SK-N-SH treated with all-trans-retinoic acid at 6 μM for 48 hours (cell line): ENCODE measurements at regions not wholly inside any gene's neighbourhood (a gene's known extent, or its start where the extent isn't known, plus 50 kb on each side); places are given as distances from the start of the nearest gene placed in this dataset.

ENCODE experiments used
- ATAC-seq: fragments of 200-7000 bp; cut with Tn5 transposase; 3 replicates; pipeline ENCODE4 v1.9.1; 2020; ENCODE audit warnings: mild to moderate bottlenecking, moderate library complexity
- ARNTL ChIP-seq: fragments of 450-650 bp; formaldehyde crosslinking; IDR thresholded peaks from 2 replicates; pipeline ENCODE4 v1.5.0; 2020; ENCODE audit warnings: low read depth, mild to moderate bottlenecking, moderate library complexity, borderline replicate concordance
- BACH2 ChIP-seq: fragments of 250-450 bp; sonication (Bioruptor Pico); IDR thresholded peaks from 2 replicates; pipeline ENCODE4 v1.9.0; 2021; ENCODE audit warnings: mild to moderate bottlenecking, borderline replicate concordance
- CSDC2 ChIP-seq: fragments of 250-450 bp; sonication (Bioruptor Pico); IDR thresholded peaks from 2 replicates; pipeline ENCODE4 v1.5.0; 2020; ENCODE audit warnings: mild to moderate bottlenecking, moderate library complexity
- ESRRG ChIP-seq: fragments of 250-450 bp; sonication (Bioruptor Pico); IDR thresholded peaks from 2 replicates; pipeline ENCODE4 v1.6.1; 2021; ENCODE audit warnings: mild to moderate bottlenecking
- ISL1 ChIP-seq: fragments of 250-450 bp; sonication (Bioruptor Pico); IDR thresholded peaks from 2 replicates; pipeline ENCODE4 v2.1.2; 2022; ENCODE audit warnings: mild to moderate bottlenecking, moderate library complexity
- OSR1 ChIP-seq: fragments of 250-450 bp; sonication (Bioruptor Pico); IDR thresholded peaks from 2 replicates; pipeline ENCODE4 v1.8.0; 2022; ENCODE audit warnings: moderate library complexity, mild to moderate bottlenecking, inconsistent platforms
- PATZ1 ChIP-seq: fragments of 250-450 bp; sonication (Bioruptor Pico); IDR thresholded peaks from 2 replicates; pipeline ENCODE4 v1.8.0; 2020; ENCODE audit warnings: mild to moderate bottlenecking, moderate library complexity, borderline replicate concordance
- PPARA ChIP-seq: fragments of 250-450 bp; sonication (Bioruptor Pico); IDR thresholded peaks from 2 replicates; pipeline ENCODE4 v1.5.0; 2020; ENCODE audit warnings: mild to moderate bottlenecking, borderline replicate concordance
- SNAI2 ChIP-seq: fragments of 250-450 bp; sonication (Bioruptor Pico); IDR thresholded peaks from 2 replicates; pipeline ENCODE4 v1.5.0; 2020; ENCODE audit warnings: mild to moderate bottlenecking, moderate library complexity
- TCF4 ChIP-seq: fragments of 250-450 bp; sonication (Bioruptor Pico); IDR thresholded peaks from 2 replicates; pipeline ENCODE4 v1.8.0; 2021; ENCODE audit warnings: mild to moderate bottlenecking, moderate library complexity, borderline replicate concordance
- TOX ChIP-seq: fragments of 250-450 bp; sonication (Bioruptor Pico); IDR thresholded peaks from 2 replicates; pipeline ENCODE4 v1.8.0; 2021; ENCODE audit warnings: mild to moderate bottlenecking, moderate library complexity, borderline replicate concordance
- ZC3H10 ChIP-seq: fragments of 250-450 bp; sonication (Bioruptor Pico); IDR thresholded peaks from 2 replicates; pipeline ENCODE4 v1.5.1; 2021; ENCODE audit warnings: mild to moderate bottlenecking, moderate library complexity
- ZFP3 ChIP-seq: fragments of 250-450 bp; sonication (Bioruptor Pico); IDR thresholded peaks from 2 replicates; pipeline ENCODE4 v1.5.0; 2020; ENCODE audit warnings: mild to moderate bottlenecking, moderate library complexity
- ZNF565 ChIP-seq: fragments of 450-650 bp; formaldehyde crosslinking; conservative IDR thresholded peaks from 2 replicates; pipeline ENCODE4 v1.5.0; 2020; ENCODE audit warnings: low read depth, mild to moderate bottlenecking, moderate library complexity
- ZNF70 ChIP-seq: fragments of 450-650 bp; formaldehyde crosslinking; IDR thresholded peaks from 2 replicates; pipeline ENCODE4 v1.5.0; 2020; ENCODE audit warnings: mild to moderate bottlenecking, moderate library complexity
- ZNF8 ChIP-seq: fragments of 450-650 bp; formaldehyde crosslinking; IDR thresholded peaks from 2 replicates; pipeline ENCODE4 v1.5.0; 2020; ENCODE audit warnings: mild to moderate bottlenecking, moderate library complexity
- TF ChIP-seq, protein P1 (sequence below): fragments of 250-450 bp; sonication (Bioruptor Pico); IDR thresholded peaks from 2 replicates; pipeline ENCODE4 v1.5.1; 2020; ENCODE audit warnings: low read depth, mild to moderate bottlenecking, moderate library complexity
- TF ChIP-seq, protein P2 (sequence below): fragments of 250-450 bp; sonication (Bioruptor Pico); IDR thresholded peaks from 2 replicates; pipeline ENCODE4 v1.8.0; 2021; ENCODE audit warnings: low read depth, mild to moderate bottlenecking, moderate library complexity, borderline replicate concordance
- TF ChIP-seq, protein P3 (sequence below): fragments of 250-450 bp; sonication (Bioruptor Pico); IDR thresholded peaks from 2 replicates; pipeline ENCODE4 v1.5.0; 2020; ENCODE audit warnings: mild to moderate bottlenecking, moderate library complexity
- TF ChIP-seq, protein P4 (sequence below): fragments of 250-450 bp; sonication (Bioruptor Pico); IDR thresholded peaks from 2 replicates; pipeline ENCODE4 v1.5.1; 2021; ENCODE audit warnings: mild to moderate bottlenecking, moderate library complexity

DNA sequence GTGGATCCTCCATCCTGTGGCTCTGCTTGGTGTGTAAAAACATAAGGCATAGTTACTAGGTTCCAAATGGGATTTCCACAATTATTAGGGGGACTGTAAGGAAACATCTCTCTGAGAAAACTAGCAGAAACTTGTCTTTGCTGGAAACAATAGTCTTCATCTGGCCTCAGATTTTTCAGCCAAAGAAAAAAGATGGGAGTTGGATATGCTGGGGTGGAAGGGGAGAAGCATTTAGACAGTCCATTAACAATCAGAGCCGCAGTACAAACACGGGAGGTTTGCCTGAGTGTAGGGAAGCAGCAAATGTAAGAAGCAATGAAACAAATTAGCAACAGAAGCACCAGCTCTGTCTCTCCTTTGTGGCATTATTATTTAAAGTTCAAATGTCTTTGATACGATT lies 402.7 kb upstream of the ZNF608 start:
- TF ChIP-seq ESRRG (no peak), BACH2 (CRISPR knock-in tag) (no peak), ZFP3 (CRISPR knock-in tag) (no peak), ISL1 (CRISPR knock-in tag) (no peak), OSR1 (CRISPR knock-in tag) (no peak), PPARA (CRISPR knock-in tag) (no peak), ARNTL (CRISPR knock-in tag) (no peak), ZC3H10 (CRISPR knock-in tag) (no peak), PATZ1 (CRISPR knock-in tag) (no peak), ZNF8 (no peak), ZNF70 (no peak), SNAI2 (CRISPR knock-in tag) (no peak), TOX (no peak)
- TF ChIP-seq, protein P1, sequence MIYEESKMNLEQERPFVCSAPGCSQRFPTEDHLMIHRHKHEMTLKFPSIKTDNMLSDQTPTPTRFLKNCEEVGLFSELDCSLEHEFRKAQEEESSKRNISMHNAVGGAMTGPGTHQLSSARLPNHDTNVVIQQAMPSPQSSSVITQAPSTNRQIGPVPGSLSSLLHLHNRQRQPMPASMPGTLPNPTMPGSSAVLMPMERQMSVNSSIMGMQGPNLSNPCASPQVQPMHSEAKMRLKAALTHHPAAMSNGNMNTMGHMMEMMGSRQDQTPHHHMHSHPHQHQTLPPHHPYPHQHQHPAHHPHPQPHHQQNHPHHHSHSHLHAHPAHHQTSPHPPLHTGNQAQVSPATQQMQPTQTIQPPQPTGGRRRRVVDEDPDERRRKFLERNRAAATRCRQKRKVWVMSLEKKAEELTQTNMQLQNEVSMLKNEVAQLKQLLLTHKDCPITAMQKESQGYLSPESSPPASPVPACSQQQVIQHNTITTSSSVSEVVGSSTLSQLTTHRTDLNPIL (CRISPR knock-in tag), result no peak
- TF ChIP-seq, protein P2, sequence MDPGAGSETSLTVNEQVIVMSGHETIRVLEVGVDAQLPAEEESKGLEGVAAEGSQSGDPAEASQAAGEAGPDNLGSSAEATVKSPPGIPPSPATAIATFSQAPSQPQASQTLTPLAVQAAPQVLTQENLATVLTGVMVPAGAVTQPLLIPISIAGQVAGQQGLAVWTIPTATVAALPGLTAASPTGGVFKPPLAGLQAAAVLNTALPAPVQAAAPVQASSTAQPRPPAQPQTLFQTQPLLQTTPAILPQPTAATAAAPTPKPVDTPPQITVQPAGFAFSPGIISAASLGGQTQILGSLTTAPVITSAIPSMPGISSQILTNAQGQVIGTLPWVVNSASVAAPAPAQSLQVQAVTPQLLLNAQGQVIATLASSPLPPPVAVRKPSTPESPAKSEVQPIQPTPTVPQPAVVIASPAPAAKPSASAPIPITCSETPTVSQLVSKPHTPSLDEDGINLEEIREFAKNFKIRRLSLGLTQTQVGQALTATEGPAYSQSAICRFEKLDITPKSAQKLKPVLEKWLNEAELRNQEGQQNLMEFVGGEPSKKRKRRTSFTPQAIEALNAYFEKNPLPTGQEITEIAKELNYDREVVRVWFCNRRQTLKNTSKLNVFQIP (CRISPR knock-in tag), result no peak
- TF ChIP-seq, protein P3, sequence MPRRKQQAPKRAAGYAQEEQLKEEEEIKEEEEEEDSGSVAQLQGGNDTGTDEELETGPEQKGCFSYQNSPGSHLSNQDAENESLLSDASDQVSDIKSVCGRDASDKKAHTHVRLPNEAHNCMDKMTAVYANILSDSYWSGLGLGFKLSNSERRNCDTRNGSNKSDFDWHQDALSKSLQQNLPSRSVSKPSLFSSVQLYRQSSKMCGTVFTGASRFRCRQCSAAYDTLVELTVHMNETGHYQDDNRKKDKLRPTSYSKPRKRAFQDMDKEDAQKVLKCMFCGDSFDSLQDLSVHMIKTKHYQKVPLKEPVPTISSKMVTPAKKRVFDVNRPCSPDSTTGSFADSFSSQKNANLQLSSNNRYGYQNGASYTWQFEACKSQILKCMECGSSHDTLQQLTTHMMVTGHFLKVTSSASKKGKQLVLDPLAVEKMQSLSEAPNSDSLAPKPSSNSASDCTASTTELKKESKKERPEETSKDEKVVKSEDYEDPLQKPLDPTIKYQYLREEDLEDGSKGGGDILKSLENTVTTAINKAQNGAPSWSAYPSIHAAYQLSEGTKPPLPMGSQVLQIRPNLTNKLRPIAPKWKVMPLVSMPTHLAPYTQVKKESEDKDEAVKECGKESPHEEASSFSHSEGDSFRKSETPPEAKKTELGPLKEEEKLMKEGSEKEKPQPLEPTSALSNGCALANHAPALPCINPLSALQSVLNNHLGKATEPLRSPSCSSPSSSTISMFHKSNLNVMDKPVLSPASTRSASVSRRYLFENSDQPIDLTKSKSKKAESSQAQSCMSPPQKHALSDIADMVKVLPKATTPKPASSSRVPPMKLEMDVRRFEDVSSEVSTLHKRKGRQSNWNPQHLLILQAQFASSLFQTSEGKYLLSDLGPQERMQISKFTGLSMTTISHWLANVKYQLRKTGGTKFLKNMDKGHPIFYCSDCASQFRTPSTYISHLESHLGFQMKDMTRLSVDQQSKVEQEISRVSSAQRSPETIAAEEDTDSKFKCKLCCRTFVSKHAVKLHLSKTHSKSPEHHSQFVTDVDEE (CRISPR knock-in tag), result no peak
- TF ChIP-seq, protein P4, sequence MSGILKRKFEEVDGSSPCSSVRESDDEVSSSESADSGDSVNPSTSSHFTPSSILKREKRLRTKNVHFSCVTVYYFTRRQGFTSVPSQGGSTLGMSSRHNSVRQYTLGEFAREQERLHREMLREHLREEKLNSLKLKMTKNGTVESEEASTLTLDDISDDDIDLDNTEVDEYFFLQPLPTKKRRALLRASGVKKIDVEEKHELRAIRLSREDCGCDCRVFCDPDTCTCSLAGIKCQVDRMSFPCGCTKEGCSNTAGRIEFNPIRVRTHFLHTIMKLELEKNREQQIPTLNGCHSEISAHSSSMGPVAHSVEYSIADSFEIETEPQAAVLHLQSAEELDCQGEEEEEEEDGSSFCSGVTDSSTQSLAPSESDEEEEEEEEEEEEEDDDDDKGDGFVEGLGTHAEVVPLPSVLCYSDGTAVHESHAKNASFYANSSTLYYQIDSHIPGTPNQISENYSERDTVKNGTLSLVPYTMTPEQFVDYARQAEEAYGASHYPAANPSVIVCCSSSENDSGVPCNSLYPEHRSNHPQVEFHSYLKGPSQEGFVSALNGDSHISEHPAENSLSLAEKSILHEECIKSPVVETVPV (CRISPR knock-in tag), result no peak
- TF ChIP-seq, all 23 proteins: peak for 0
- ATAC-seq, result no peak

DNA sequence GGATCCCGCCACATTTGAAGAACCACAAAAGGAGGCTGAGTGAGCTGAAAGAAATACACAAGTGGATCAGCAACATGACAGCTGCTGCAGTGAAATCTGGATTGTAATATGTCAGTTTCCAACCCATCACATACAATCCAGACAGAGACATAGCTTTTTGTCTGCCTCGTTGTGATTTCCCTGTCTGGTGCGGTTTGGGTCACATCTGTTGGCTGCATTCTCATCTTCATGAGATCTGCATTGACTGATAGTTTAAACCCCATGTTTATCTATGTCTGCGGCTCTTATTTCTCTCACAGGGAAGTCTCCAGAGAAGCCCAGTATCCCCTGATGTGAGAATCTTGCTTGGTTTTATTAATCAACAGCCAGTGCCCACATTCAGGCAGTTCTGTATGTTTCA lies 403.1 kb upstream of the ZNF608 start:
- no peak; the same call in 2 of the 3 replicates for ATAC-seq
- TF ChIP-seq TCF4, result 0 out of 2 replicates have a peak, but pooled peaks have one; percentile 17
- TF ChIP-seq, protein P4 (CRISPR knock-in tag), result no peak
- TF ChIP-seq, all 23 proteins: peak for 1

GRCh38 chr5:125150041-125150669 lies 403.7 kb upstream of the ZNF608 start:
- TF ChIP-seq, protein P2 (CRISPR knock-in tag), result no peak
- TF ChIP-seq TCF4 (no peak), ISL1 (CRISPR knock-in tag) (no peak), SNAI2 (CRISPR knock-in tag) (no peak), ARNTL (CRISPR knock-in tag) (no peak), ZNF8 (no peak), ZFP3 (CRISPR knock-in tag) (no peak), CSDC2 (no peak), ZNF565 (CRISPR knock-in tag) (no peak), OSR1 (CRISPR knock-in tag) (no peak), ESRRG (no peak), ZNF70 (no peak)
- ATAC-seq, result no peak; the same call in 2 of the 3 replicates
